Smooth muscle cell (in vitro differentiated cells): ENCODE measurements at regions not wholly inside any gene's neighbourhood (a gene's known extent, or its start where the extent isn't known, plus 50 kb on each side); places are given as distances from the start of the nearest gene placed in this dataset.
A peak's percentile ranks its signal among the peaks of the same experiment; 100 is the strongest.

Source experiments
- DNase-seq: peaks from one replicate; lab custom pipeline; 2025; ENCODE audit not compliant: unreplicated experiment; lab: John Stamatoyannopoulos, UW
- H2AFZ ChIP-seq: fragments of 200-600 bp; sonication (generic); 2 replicates; pipeline ENCODE4 v1.6.0; 2016; ENCODE audit warnings: antibody characterized with exemption, low read depth, mild to moderate bottlenecking
- H3F3A ChIP-seq: fragments of 200-600 bp; sonication (generic); 2 replicates; pipeline ENCODE4 v1.6.0; 2017; ENCODE audit warnings: antibody characterized with exemption, low read depth
- H3K27ac ChIP-seq: fragments of 200-600 bp; sonication (generic); 2 replicates; pipeline ENCODE4 v1.5.1; 2016; ENCODE audit warnings: low read depth, mild to moderate bottlenecking
- H3K27me3 ChIP-seq: fragments of 200-600 bp; sonication (generic); 2 replicates; pipeline ENCODE4 v1.6.1; 2016; ENCODE audit warnings: low read depth, mild to moderate bottlenecking
- H3K36me3 ChIP-seq: fragments of 200-600 bp; sonication (generic); 2 replicates; pipeline ENCODE4 v1.5.1; 2016; ENCODE audit warnings: low read depth
- H3K4me1 ChIP-seq: fragments of 200-600 bp; sonication (generic); 2 replicates; pipeline ENCODE4 v1.5.1; 2016; ENCODE audit warnings: low read depth
- H3K4me2 ChIP-seq: fragments of 200-600 bp; sonication (generic); 2 replicates; pipeline ENCODE4 v1.6.0; 2016; ENCODE audit warnings: mild to moderate bottlenecking
- H3K4me3 ChIP-seq: fragments of 200-600 bp; sonication (generic); 2 replicates; pipeline ENCODE4 v1.5.1; 2016; ENCODE audit warnings: mild to moderate bottlenecking
- H3K79me2 ChIP-seq: fragments of 200-600 bp; sonication (generic); 2 replicates; pipeline ENCODE4 v1.6.0; 2016; ENCODE audit warnings: low read depth, mild to moderate bottlenecking
- H3K9ac ChIP-seq: fragments of 200-600 bp; sonication (generic); 2 replicates; pipeline ENCODE4 v1.6.0; 2016; ENCODE audit warnings: low read depth
- H3K9me3 ChIP-seq: fragments of 200-600 bp; sonication (generic); replicated peaks from 2 replicates; pipeline ENCODE4 v1.5.1; 2016; ENCODE audit warnings: low read depth
- H4K20me1 ChIP-seq: fragments of 200-600 bp; sonication (generic); 2 replicates; pipeline ENCODE4 v1.6.0; 2016; ENCODE audit warnings: low read depth
- CTCF ChIP-seq: fragments of 200-600 bp; sonication (generic); IDR thresholded peaks from 2 replicates; pipeline ENCODE4 v1.5.1; 2017; ENCODE audit warnings: borderline replicate concordance, mild to moderate bottlenecking, antibody characterized with exemption; ENCODE audit not compliant: insufficient read depth, poor library complexity, severe bottlenecking
- WGBS: methylation state at CpG from one replicate; pipeline ENCODE4 v1.1.7; 2016; ENCODE audit warnings: low lambda C conversion rate; 5-methylcytosine and 5-hydroxymethylcytosine counted together

GRCh38 chr5:73231246-73231778 is 58.3 kb downstream of the TMEM174 start:
- no peaks in the 10 kb centered on the region for H3K36me3 ChIP-seq
- no peak overlapping the region for H3K9ac ChIP-seq
- peaks cover 51% of the 10 kb centered on the region for H3K27me3 ChIP-seq
- no peak overlapping the region for H3K4me2 ChIP-seq
- H4K20me1 ChIP-seq, result no peaks in the 10 kb centered on the region
- H3K79me2 ChIP-seq, result no peaks in the 10 kb centered on the region
- H3F3A ChIP-seq, result peaks cover 7% of the 10 kb centered on the region
- H3K4me1 ChIP-seq, result peaks cover 39% of the 10 kb centered on the region
- no peak for DNase-seq
- H3K4me3 ChIP-seq, result no peak overlapping the region
- H3K27ac ChIP-seq, result no peak overlapping the region
- no peaks in the 10 kb centered on the region for H3K9me3 ChIP-seq
- WGBS, result 60% methylated on average over 4 of the region's 4 CpGs
- no peak for TF ChIP-seq CTCF
- no peak overlapping the region for H2AFZ ChIP-seq

GRCh38 chr5:73230264-73231245 is 57.6 kb downstream of the TMEM174 start:
- Histone ChIP-seq H3K27me3 (peaks cover 53% of the 10 kb centered on the region), H3K4me1 (peaks cover 39% of the 10 kb centered on the region), H3F3A (peaks cover 7% of the 10 kb centered on the region), H3K9me3 (no peaks in the 10 kb centered on the region), H3K4me3 (no peak overlapping the region), H3K27ac (no peak overlapping the region), H3K9ac (no peak overlapping the region), H2AFZ (no peak overlapping the region), H3K4me2 (peak overlapping the region; percentile 68), H3K36me3 (no peaks in the 10 kb centered on the region), H4K20me1 (no peaks in the 10 kb centered on the region), H3K79me2 (no peaks in the 10 kb centered on the region)
- WGBS, result 20% methylated on average over 55 of the region's 58 CpGs
- DNase-seq, result no peak
- TF ChIP-seq CTCF, result no peak

GRCh38 chr5:73229271-73229670 is 56.3 kb downstream of the TMEM174 start:
- Histone ChIP-seq H4K20me1 (no peaks in the 10 kb centered on the region), H3K79me2 (no peaks in the 10 kb centered on the region), H3K9ac (no peak overlapping the region), H3K4me3 (no peak overlapping the region), H3K27ac (no peak overlapping the region), H3K4me2 (no peak overlapping the region), H2AFZ (no peak overlapping the region), H3K36me3 (no peaks in the 10 kb centered on the region), H3F3A (peaks cover 7% of the 10 kb centered on the region), H3K4me1 (peaks cover 39% of the 10 kb centered on the region), H3K9me3 (no peaks in the 10 kb centered on the region), H3K27me3 (peaks cover 49% of the 10 kb centered on the region)
- DNase-seq, result no peak
- no peak for TF ChIP-seq CTCF
- whole genome bisulfite sequencing, result 67% methylated on average over 1 of the region's 1 CpG
